Duodenal mucosa (tissue), 2 donors: ENCODE measurements at regions not wholly inside any gene's neighbourhood (a gene's known extent, or its start where the extent isn't known, plus 50 kb on each side); places are given as distances from the start of the nearest gene placed in this dataset.
"Not testable (repeated sequence)": the region's sequence is repeated elsewhere in the genome, so short reads cannot be mapped to it uniquely, and the experiment has no call there.

Experiments
- H3K27ac ChIP-seq: one replicate; pipeline ENCODE4 v1.7.0; 2013; ENCODE audit warnings: low read depth, low read length
- H3K27me3 ChIP-seq, 2 donors: one replicate each; pipeline ENCODE4 v1.7.0; 2013; ENCODE audit warnings: low read length in 2 of 2, control low read depth in 1 of 2; ENCODE audit not compliant: insufficient read depth in 2 of 2, control insufficient read depth in 1 of 2
- H3K36me3 ChIP-seq, 2 donors: one replicate each; pipeline ENCODE4 v1.7.0; 2013; ENCODE audit warnings: low read length in 2 of 2, control low read depth in 1 of 2; ENCODE audit not compliant: insufficient read depth in 2 of 2, control insufficient read depth in 1 of 2
- H3K4me1 ChIP-seq, 2 donors: one replicate each; pipeline ENCODE4 v1.7.0; 2013; ENCODE audit warnings: low read length in 2 of 2, control low read depth in 1 of 2; ENCODE audit not compliant: insufficient read depth in 2 of 2, control insufficient read depth in 1 of 2
- H3K4me3 ChIP-seq, 2 donors: one replicate each; pipeline ENCODE4 v1.7.0; 2013; ENCODE audit warnings: low read length in 2 of 2, low read depth in 1 of 2
- H3K9ac ChIP-seq, 2 donors: one replicate each; pipeline ENCODE4 v1.7.0; 2013; ENCODE audit warnings: low read length in 2 of 2, low read depth in 1 of 2
- H3K9me3 ChIP-seq, 2 donors: one replicate each; pipeline ENCODE4 v1.7.0; 2013; ENCODE audit warnings: low read length in 2 of 2, control low read depth in 1 of 2; ENCODE audit not compliant: control insufficient read depth in 1 of 2

- H3K36me3 ChIP-seq, result no peaks in the 10 kb centered on the region
- no peaks in the 10 kb centered on the region for H3K27me3 ChIP-seq
- no peak overlapping the region for H3K9ac ChIP-seq
- H3K9me3 ChIP-seq, result peaks cover 4% of the 10 kb centered on the region in 2 donors
- H3K4me1 ChIP-seq, result no peaks in the 10 kb centered on the region
- H3K27ac ChIP-seq, result no peak overlapping the region
- no peak overlapping the region for H3K4me3 ChIP-seq
Observed at GRCh38 chr12:67103521-67103920, 165.6 kb upstream of the CAND1 start.

DNA sequence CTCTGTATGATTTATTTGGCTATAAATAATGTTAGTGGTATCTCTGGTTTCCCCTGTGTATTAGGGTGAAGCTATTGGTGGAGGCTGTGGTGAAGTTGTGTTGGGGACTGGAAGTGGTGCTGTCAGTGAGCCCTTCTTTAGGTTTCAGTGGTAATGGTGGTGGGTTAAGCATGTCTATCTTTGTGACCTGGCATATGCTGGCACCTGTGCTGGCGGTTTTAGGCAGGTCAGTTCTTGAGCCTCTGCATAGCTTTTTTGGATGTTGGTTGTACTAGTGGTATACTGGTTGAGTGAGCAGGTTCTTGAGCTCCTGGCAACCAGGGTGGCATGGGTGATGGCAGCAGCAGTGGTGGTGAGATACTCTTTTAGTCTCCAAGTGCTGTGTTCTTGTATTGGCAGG lies 161.9 kb upstream of the CAND1 start:
- Histone ChIP-seq H3K4me1 (no peaks in the 10 kb centered on the region), H3K27ac (no peak overlapping the region), H3K36me3 (no peaks in the 10 kb centered on the region), H3K9ac (no peak overlapping the region), H3K27me3 (no peaks in the 10 kb centered on the region), H3K4me3 (no peak overlapping the region), H3K9me3 (peaks cover 4% of the 10 kb centered on the region in 2 donors)

DNA sequence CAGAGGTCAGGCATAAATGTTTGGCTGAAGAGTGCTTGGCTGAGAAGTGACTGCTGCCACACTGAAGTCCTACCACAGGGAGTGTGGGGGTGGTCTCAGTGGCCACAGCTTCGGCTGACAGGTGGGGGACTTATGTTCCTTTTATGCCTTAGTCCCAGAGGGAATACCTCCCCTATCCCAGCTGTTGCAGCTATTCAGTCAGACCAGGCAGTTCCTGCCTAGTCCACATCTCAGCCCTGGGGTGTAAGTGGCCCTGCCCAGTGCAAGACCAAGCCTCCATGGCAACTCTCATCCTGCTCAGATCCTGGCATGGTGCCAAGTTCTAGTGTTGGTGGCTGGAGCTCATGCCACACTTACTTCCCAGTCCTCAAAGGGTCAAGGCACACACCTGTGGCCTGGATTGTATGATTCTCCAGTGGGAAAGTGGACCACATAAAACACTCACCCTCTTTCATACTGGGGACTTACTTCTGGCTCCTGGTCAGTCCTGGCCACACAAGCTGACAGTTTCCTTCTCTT lies 161.3 kb upstream of the CAND1 start:
- peaks cover 4% of the 10 kb centered on the region in 2 donors for H3K9me3 ChIP-seq
- no peaks in the 10 kb centered on the region for H3K36me3 ChIP-seq
- no peaks in the 10 kb centered on the region for H3K27me3 ChIP-seq
- no peak overlapping the region for H3K27ac ChIP-seq
- no peak overlapping the region for H3K4me3 ChIP-seq
- no peak overlapping the region for H3K9ac ChIP-seq
- no peaks in the 10 kb centered on the region for H3K4me1 ChIP-seq

GRCh38 chr12:67110345-67110744 lies 158.8 kb upstream of the CAND1 start:
- not testable (repeated sequence) for H3K4me1 ChIP-seq, H3K27ac ChIP-seq, H3K36me3 ChIP-seq, H3K9me3 ChIP-seq, H3K9ac ChIP-seq, H3K27me3 ChIP-seq, H3K4me3 ChIP-seq

DNA sequence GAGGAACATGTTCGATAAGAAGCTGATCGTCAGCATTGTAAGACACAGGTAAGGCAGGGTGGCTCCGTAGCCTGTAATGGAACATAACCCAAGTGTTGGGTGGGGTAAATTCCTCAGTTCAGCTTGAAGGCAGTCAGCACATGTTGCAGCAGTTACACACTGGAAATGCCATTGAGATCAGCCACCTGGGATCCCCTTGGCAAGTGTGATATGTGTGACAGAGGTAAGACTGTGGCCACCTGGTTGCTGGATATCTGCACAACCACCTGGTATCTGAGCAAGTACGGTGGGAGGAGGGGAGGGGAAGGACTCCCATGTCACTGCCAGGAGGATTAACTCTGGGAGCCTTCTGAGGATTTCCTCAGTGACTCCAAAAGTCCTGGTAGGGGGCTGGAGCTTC lies 158.0 kb upstream of the CAND1 start:
- Histone ChIP-seq H3K27me3 (no peaks in the 10 kb centered on the region), H3K9ac (no peak overlapping the region), H3K9me3 (peaks cover 4% of the 10 kb centered on the region in 2 donors), H3K36me3 (no peaks in the 10 kb centered on the region), H3K27ac (no peak overlapping the region), H3K4me3 (no peak overlapping the region), H3K4me1 (no peaks in the 10 kb centered on the region)

GRCh38 chr12:67112586-67112985 lies 156.6 kb upstream of the CAND1 start:
- Histone ChIP-seq H3K27me3 (no peaks in the 10 kb centered on the region), H3K27ac (no peak overlapping the region), H3K4me3 (no peak overlapping the region), H3K36me3 (no peaks in the 10 kb centered on the region), H3K4me1 (no peaks in the 10 kb centered on the region), H3K9ac (no peak overlapping the region), H3K9me3 (no peaks in the 10 kb centered on the region)

DNA sequence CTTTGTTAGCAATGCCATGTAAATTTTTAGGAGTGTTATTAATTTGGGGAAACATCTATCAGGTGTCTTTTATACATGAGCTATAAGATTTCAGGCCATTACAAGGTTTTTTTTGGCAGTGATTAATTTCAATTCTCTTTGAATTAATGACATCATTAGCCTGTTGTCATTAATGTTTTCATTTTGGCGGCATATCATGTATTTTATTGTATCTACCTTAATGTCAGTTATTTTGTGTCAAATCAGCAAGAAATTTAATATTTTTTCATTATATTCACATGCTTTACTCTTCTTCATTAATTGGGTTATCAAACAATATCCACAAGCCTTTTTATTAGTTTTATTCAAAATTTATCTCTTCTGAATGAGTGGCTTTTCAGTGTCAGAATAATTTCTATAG lies 153.0 kb upstream of the CAND1 start:
- no peaks in the 10 kb centered on the region for H3K4me1 ChIP-seq
- H3K9me3 ChIP-seq, result no peaks in the 10 kb centered on the region
- H3K4me3 ChIP-seq, result no peak overlapping the region
- no peak overlapping the region for H3K27ac ChIP-seq
- no peaks in the 10 kb centered on the region for H3K27me3 ChIP-seq
- no peak overlapping the region for H3K9ac ChIP-seq
- H3K36me3 ChIP-seq, result no peaks in the 10 kb centered on the region

- Histone ChIP-seq H3K27me3 (no peaks in the 10 kb centered on the region), H3K9me3 (no peaks in the 10 kb centered on the region), H3K4me3 (no peak overlapping the region), H3K9ac (no peak overlapping the region), H3K36me3 (no peaks in the 10 kb centered on the region), H3K4me1 (no peaks in the 10 kb centered on the region), H3K27ac (no peak overlapping the region)
Observed at GRCh38 chr12:67122584-67122983, 146.6 kb upstream of the CAND1 start.

DNA sequence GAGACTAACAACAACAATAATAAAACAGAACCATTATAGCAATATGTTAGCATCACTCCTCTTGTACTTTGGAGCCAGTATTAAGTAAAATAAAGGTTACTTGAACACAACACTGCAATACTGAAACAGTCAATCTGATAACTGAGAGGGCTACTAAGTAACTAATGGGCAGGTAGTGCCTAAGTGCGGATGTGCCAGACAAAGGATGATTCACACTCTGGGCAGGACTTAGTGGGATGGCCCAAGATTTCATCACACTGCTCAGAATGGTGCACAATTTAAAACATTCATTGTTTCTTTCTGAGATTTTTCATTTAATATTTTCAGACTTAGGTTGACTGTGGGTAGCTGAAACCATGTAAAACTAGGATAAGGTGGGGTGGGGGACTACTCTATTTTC lies 131.9 kb upstream of the CAND1 start:
- Histone ChIP-seq H3K27me3 (no peaks in the 10 kb centered on the region), H3K36me3 (no peaks in the 10 kb centered on the region), H3K9me3 (no peaks in the 10 kb centered on the region), H3K27ac (no peak overlapping the region), H3K4me3 (no peak overlapping the region), H3K9ac (no peak overlapping the region), H3K4me1 (no peaks in the 10 kb centered on the region)

DNA sequence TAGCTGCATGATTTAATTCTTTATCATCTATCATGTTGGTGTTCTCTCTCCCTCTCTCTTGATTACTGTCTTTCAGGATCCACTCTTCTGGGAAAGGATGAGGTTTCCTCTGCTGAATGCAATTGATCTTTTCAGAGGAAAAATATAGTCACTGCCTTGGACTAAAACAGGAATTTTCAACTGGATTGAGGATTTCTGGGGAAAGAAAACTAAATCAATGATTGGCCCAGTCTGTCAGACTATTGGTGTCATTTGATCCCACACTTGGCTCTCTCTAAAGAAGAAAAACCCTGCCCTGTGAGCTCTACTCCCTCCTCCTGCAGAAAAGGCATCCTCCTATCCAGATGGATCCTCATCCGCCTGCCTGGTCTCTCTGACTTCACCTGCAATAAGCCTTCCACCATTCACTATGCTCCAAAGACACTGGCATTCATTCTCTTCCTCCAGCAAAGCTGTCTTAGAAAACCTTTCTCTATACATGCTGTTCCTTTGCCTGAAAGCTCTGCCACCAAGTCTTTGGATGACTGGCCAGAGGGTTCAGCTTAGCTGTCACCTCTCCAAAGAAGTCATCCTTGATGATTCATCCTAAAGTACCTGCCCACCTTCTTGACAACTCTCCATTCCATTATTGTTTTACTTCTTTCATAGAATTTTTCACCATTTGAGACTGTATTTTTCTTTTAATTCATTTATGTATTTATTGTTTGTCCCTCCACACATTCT lies 127.7 kb upstream of the CAND1 start:
- no peak overlapping the region for H3K9ac ChIP-seq
- no peaks in the 10 kb centered on the region for H3K36me3 ChIP-seq
- no peak overlapping the region for H3K27ac ChIP-seq
- H3K4me3 ChIP-seq, result no peak overlapping the region
- no peaks in the 10 kb centered on the region for H3K4me1 ChIP-seq
- H3K27me3 ChIP-seq, result no peaks in the 10 kb centered on the region
- H3K9me3 ChIP-seq, result no peaks in the 10 kb centered on the region
